Common myeloid progenitor, CD34-positive (primary cell): ENCODE measurements at regions not wholly inside any gene's neighbourhood (a gene's known extent, or its start where the extent isn't known, plus 50 kb on each side); places are given as distances from the start of the nearest gene placed in this dataset.

Source experiments
- CTCF ChIA-PET: fragments of 350-600 bp; sonication (Branson Sonifier 250); formaldehyde crosslinking; loops from one replicate; lab custom pipeline; 2021; ENCODE audit warnings: antibody characterized with exemption; lab: Charles Lee
- POLR2A ChIA-PET: fragments of 350-600 bp; sonication (Branson Sonifier 250); formaldehyde crosslinking; loops from one replicate; lab custom pipeline; 2021; ENCODE audit warnings: antibody characterized with exemption; lab: Charles Lee
- DNase-seq, 3 donors: peaks; one replicate each; pipeline versions ENCODE4 v3.0.0 to v3.0.0-alpha.2; 2013
- H3K27ac ChIP-seq, 2 experiments: 1 replicate in 1 of 2; 2 replicates in 1 of 2; pipeline ENCODE4 v1.7.0; 2013; ENCODE audit warnings: inconsistent platforms in 2 of 2, low read length in 2 of 2, mild to moderate bottlenecking in 2 of 2, low read depth in 1 of 2, moderate library complexity in 1 of 2; ENCODE audit not compliant: severe bottlenecking in 2 of 2, insufficient read depth in 1 of 2, poor library complexity in 1 of 2
- H3K27me3 ChIP-seq, 5 experiments: replicated peaks in 2 of 5; 1 replicate in 3 of 5; 2 replicates in 2 of 5; pipeline versions ENCODE4 v1.6.1 to v1.7.0; 2013; ENCODE audit warnings: low read length in 4 of 5, mild to moderate bottlenecking in 2 of 5, moderate library complexity in 2 of 5, inconsistent platforms in 1 of 5; ENCODE audit not compliant: insufficient read depth in 5 of 5, control insufficient read depth in 4 of 5
- H3K36me3 ChIP-seq, 4 experiments: 1 replicate in 2 of 4; 2 replicates in 2 of 4; pipeline versions ENCODE4 v1.6.1 to v1.7.0; 2013; ENCODE audit warnings: low read length in 3 of 4, control low read depth in 1 of 4, mild to moderate bottlenecking in 1 of 4; ENCODE audit not compliant: control insufficient read depth in 4 of 4, insufficient read depth in 4 of 4
- H3K4me1 ChIP-seq, 4 experiments: 1 replicate in 3 of 4; 2 replicates in 1 of 4; pipeline versions ENCODE4 v1.6.1 to v1.7.1; 2013; ENCODE audit warnings: low read length in 3 of 4, mild to moderate bottlenecking in 3 of 4, control low read depth in 1 of 4, inconsistent platforms in 1 of 4, moderate library complexity in 1 of 4; ENCODE audit not compliant: control insufficient read depth in 4 of 4, insufficient read depth in 4 of 4; ENCODE audit errors: control extremely low read depth in 1 of 4
- H3K4me3 ChIP-seq, 7 experiments: 1 replicate in 4 of 7; 2 replicates in 3 of 7; pipeline versions ENCODE4 v1.5.1 to v1.7.0; 2013; ENCODE audit warnings: mild to moderate bottlenecking in 7 of 7, low read length in 6 of 7, moderate library complexity in 6 of 7, inconsistent platforms in 2 of 7, low read depth in 2 of 7, control low read depth in 1 of 7; ENCODE audit not compliant: insufficient read depth in 4 of 7, control insufficient read depth in 1 of 7; ENCODE audit errors: extremely low read depth in 1 of 7
- H3K9me3 ChIP-seq, 5 experiments: 1 replicate in 4 of 5; 2 replicates in 1 of 5; pipeline versions ENCODE4 v1.6.1 to v1.7.1; 2013; ENCODE audit warnings: low read length in 4 of 5, mild to moderate bottlenecking in 2 of 5, inconsistent platforms in 1 of 5, low read depth in 1 of 5, moderate library complexity in 1 of 5; ENCODE audit not compliant: control insufficient read depth in 4 of 5, insufficient read depth in 2 of 5; ENCODE audit errors: control extremely low read depth in 1 of 5
- WGBS: methylation state at CpG from one replicate; pipeline ENCODE4 v1.1.5; 2013; ENCODE audit not compliant: insufficient coverage; 5-methylcytosine and 5-hydroxymethylcytosine counted together

DNA sequence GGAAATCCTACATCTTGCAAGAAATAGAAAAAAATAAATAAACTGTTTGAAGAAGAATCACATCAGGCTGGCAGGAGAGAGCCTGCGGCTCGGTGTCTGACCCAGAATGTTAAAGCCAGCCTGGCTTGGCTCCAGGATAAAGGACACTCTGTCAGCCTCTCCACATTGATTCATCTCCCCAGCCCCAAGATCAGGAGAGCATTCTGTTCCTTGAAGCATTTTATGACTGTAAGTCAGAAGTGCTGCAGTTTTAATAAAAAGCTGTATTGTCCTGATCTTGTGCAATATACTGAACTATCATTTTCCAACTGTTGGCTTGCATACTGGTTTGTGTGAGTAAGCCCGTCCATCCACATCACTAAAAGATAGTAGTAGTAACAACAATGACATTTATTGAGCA is 426.6 kb downstream of the HAPSTR1 start:
- H3K4me3 ChIP-seq = no peak overlapping the region
- no peaks in the 10 kb centered on the region for H3K9me3 ChIP-seq
- no peaks in the 10 kb centered on the region for H3K36me3 ChIP-seq
- WGBS = 96% methylated on average over 2 of the region's 3 CpGs
- CTCF ChIA-PET = no interaction called here
- DNase-seq = no peak
- no peak overlapping the region for H3K27ac ChIP-seq
- H3K27me3 ChIP-seq = no peaks in the 10 kb centered on the region
- no peaks in the 10 kb centered on the region for H3K4me1 ChIP-seq
- POLR2A ChIA-PET = no interaction called here

DNA sequence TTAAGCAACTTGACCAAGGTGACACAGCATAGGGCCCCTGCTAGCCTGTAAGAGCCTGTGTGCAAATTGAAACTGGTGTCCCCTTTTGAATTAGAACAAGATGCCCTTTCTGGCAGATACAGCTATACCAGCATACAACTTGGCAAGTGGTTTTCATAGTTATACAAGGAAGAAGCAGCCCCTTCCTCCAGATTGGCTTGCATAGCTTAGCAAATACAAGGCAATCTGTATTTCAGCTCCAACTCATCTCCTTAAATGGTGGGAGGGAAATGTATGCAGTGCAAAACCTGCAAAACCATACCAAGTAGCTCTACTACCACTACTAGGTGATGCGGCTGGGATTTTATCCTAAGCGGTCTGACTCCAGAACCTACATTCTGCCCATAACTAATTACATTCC is 427.1 kb downstream of the HAPSTR1 start:
- no peaks in the 10 kb centered on the region for H3K4me1 ChIP-seq
- no peak for DNase-seq
- no peaks in the 10 kb centered on the region for H3K36me3 ChIP-seq
- no peak overlapping the region for H3K27ac ChIP-seq
- no peaks in the 10 kb centered on the region for H3K27me3 ChIP-seq
- no peak overlapping the region for H3K4me3 ChIP-seq
- ChIA-PET CTCF (no interaction called here), POLR2A (no interaction called here)
- no peaks in the 10 kb centered on the region for H3K9me3 ChIP-seq
- WGBS = no CpG with 5 or more reads among the region's 2 CpGs

DNA sequence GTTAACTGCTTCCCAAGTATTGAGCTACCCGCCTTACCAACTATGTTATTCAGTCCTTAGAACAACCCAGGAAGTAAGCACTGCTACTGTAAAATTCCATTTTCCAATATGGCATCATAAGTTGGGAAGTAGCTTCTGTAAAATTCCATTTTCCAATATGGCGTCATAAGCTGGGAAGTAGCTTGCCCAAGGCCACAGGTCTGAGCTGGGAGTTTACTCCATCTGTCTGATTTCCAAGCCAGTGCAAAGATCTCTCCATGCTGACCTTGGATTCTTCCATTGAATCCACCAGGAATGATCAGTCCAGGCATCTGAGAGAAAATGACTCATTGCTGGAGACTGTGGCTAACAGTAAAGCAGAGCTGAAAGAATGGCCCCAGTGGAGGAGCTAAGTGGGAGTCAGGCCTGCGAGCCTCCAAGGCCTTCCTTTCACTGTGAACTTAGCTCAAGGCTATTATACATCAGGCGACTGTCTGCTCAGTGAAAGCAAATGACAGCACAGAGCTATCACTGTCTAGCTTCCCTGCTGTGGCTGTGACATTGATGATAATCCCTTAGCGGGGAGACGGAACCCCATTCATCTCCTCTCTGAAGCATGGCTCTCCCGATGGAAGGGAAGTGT is 430.4 kb downstream of the HAPSTR1 start:
- Histone ChIP-seq H3K36me3 (no peaks in the 10 kb centered on the region), H3K9me3 (no peaks in the 10 kb centered on the region), H3K4me1 (no peaks in the 10 kb centered on the region), H3K27me3 (no peaks in the 10 kb centered on the region), H3K4me3 (no peak overlapping the region), H3K27ac (no peak overlapping the region)
- POLR2A ChIA-PET = no interaction called here
- CTCF ChIA-PET = no interaction called here
- 81% methylated on average over 7 of the region's 7 CpGs for WGBS
- no peak for DNase-seq

DNA sequence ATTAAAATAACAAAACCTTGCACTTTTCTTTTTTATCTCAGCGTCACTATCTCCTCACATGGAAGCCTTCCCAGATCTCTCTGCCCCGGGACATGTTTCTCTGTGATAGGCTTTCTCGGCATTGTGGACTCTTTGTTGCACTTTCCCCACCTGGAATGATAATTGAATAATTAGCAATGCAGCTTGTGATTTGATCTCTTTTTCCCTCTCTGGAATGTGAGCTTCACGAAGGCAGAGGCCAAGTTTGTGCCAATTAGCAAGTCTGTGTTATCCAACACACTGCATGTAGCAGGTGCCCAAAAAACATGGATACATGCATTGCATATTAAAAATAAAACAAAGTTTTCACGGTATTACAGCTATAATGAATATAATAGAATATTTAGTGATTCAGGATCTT is 431.2 kb downstream of the HAPSTR1 start:
- Histone ChIP-seq H3K27me3 (no peaks in the 10 kb centered on the region), H3K36me3 (no peaks in the 10 kb centered on the region), H3K4me3 (no peak overlapping the region), H3K27ac (no peak overlapping the region), H3K9me3 (no peaks in the 10 kb centered on the region), H3K4me1 (no peaks in the 10 kb centered on the region)
- 47% methylated on average over 3 of the region's 5 CpGs for WGBS
- ChIA-PET CTCF (no interaction called here), POLR2A (interaction anchor here (0.7 kb wide), 1 partner anchor 16 kb away, joined by 3 read pairs; no protein-coding TSS in a partner anchor)
- no peak for DNase-seq

DNA sequence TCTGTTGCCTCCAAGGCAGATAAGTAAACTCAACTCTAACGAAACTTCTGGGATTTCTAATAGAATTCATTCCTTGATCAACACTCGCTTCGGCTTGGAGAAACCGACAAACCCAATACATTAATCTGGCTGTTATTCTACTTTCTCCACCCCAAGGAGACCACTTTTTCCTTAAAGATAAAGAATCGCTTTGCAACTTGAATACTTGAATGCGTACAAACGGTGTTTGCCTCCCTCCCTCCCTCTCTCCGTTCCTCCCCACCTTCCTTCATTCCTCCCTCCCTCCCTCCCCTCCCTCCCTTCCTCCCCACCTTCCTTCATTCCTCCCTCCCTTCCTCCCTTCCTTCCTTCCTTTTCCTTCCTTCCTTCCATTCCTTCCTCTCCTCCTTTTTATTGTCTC is 432.6 kb downstream of the HAPSTR1 start:
- ChIA-PET CTCF (no interaction called here), POLR2A (no interaction called here)
- Histone ChIP-seq H3K4me3 (no peak overlapping the region), H3K9me3 (no peaks in the 10 kb centered on the region), H3K27ac (no peak overlapping the region), H3K36me3 (no peaks in the 10 kb centered on the region), H3K4me1 (no peaks in the 10 kb centered on the region), H3K27me3 (no peaks in the 10 kb centered on the region)
- 93% methylated on average over 6 of the region's 8 CpGs for WGBS
- DNase-seq = no peak

DNA sequence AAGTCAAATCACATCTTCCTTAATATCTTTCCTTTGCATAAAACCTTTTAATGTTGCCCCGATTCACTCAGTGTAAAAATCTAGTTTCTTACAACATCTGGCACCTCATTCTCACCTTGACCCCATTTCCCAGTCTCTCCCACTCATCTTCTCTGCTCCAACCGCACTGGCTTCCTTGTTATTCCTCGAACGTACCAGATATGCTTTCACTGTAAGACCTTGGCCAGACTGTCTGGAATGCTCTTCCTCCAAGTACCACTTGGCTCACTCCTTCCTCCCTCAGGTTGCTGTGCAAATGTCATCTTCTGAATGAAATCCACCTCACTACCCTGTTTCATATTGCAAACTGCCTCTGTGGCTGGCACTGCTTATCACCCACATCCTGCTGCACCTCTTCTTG is 433.6 kb downstream of the HAPSTR1 start:
- H3K9me3 ChIP-seq = no peaks in the 10 kb centered on the region
- no peaks in the 10 kb centered on the region for H3K36me3 ChIP-seq
- POLR2A ChIA-PET = no interaction called here
- CTCF ChIA-PET = no interaction called here
- H3K27ac ChIP-seq = no peak overlapping the region
- no peaks in the 10 kb centered on the region for H3K4me1 ChIP-seq
- 100% methylated on average over 4 of the region's 4 CpGs for WGBS
- no peak for DNase-seq
- no peaks in the 10 kb centered on the region for H3K27me3 ChIP-seq
- no peak overlapping the region for H3K4me3 ChIP-seq

DNA sequence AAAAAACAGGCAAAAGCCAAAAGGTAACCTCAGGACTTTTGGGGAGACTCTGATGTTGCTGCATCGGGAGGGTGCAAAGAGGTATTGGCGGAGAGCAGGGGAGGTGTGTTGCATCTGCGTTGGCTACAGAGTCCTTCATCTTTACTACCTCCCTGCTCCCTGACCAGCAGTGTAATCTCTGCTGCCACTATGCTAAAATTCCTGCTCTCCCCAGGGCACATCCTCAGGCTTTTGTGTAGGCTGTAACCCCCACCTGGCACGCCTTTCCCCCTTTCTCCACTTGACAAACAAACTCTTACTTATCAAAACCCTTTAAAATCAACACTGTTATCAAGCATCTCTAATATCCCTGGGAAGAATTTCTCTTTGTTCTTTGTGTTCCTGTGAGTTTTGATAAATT is 435.3 kb downstream of the HAPSTR1 start:
- no peaks in the 10 kb centered on the region for H3K4me1 ChIP-seq
- H3K27me3 ChIP-seq = no peaks in the 10 kb centered on the region
- no peak overlapping the region for H3K27ac ChIP-seq
- no peak for DNase-seq
- ChIA-PET POLR2A (no interaction called here), CTCF (no interaction called here)
- no peaks in the 10 kb centered on the region for H3K36me3 ChIP-seq
- 55% methylated on average over 4 of the region's 4 CpGs for WGBS
- H3K9me3 ChIP-seq = no peaks in the 10 kb centered on the region
- peak overlapping the region in 1 of 7 experiments; percentile 5 for H3K4me3 ChIP-seq
